Fibroblast of pulmonary artery (primary cell): ENCODE measurements at regions not wholly inside any gene's neighbourhood (a gene's known extent, or its start where the extent isn't known, plus 50 kb on each side); places are given as distances from the start of the nearest gene placed in this dataset.

ENCODE experiments used
- DNase-seq: peaks from one replicate; pipeline ENCODE4 v3.0.0-alpha.2; 2010; ENCODE audit warnings: low read depth
- H3K4me3 ChIP-seq: replicated peaks from 2 replicates; pipeline ENCODE4 v1.5.1; 2011; ENCODE audit warnings: low read depth, mild to moderate bottlenecking, control low read depth, low read length, moderate library complexity
- CTCF ChIP-seq: IDR thresholded peaks from 2 replicates; pipeline ENCODE4 v1.5.1; 2011; ENCODE audit warnings: mild to moderate bottlenecking, control low read depth, low read length, inconsistent platforms; ENCODE audit errors: missing control alignments

GRCh38 chr5:154609251-154609650 is 131.2 kb upstream of the HAND1 start:
- no peak for TF ChIP-seq CTCF
- H3K4me3 ChIP-seq, result no peak overlapping the region
- no peak for DNase-seq

- no peak overlapping the region for H3K4me3 ChIP-seq
- DNase-seq, result no peak
Observed at GRCh38 chr5:154608531-154609011, 130.5 kb upstream of the HAND1 start.

GRCh38 chr5:154607746-154608145 is 129.7 kb upstream of the HAND1 start:
- no peak for DNase-seq
- TF ChIP-seq CTCF, result no peak
- H3K4me3 ChIP-seq, result no peak overlapping the region

More at GRCh38 chr5:154608531-154609011, 130.5 kb upstream of the HAND1 start:
- TF ChIP-seq CTCF, result no peak

- DNase-seq, result no peak
- no peak overlapping the region for H3K4me3 ChIP-seq
- no peak for TF ChIP-seq CTCF
Observed at GRCh38 chr5:154606246-154606645, 128.2 kb upstream of the HAND1 start.

- no peak for TF ChIP-seq CTCF
- peak; percentile 32 for DNase-seq
- H3K4me3 ChIP-seq, result no peak overlapping the region
Observed at GRCh38 chr5:154603953-154604679, 126.1 kb upstream of the HAND1 start.

- no peak for TF ChIP-seq CTCF
- H3K4me3 ChIP-seq, result no peak overlapping the region
- DNase-seq, result no peak
Observed at GRCh38 chr5:154603485-154603884, 125.5 kb upstream of the HAND1 start.

- TF ChIP-seq CTCF, result no peak
- no peak for DNase-seq
Observed at GRCh38 chr5:154603011-154603410, 125.0 kb upstream of the HAND1 start.

More at GRCh38 chr5:154603011-154603410, 125.0 kb upstream of the HAND1 start:
- H3K4me3 ChIP-seq, result no peak overlapping the region
